ENCODE measurements at regions not wholly inside any gene's neighbourhood (a gene's known extent, or its start where the extent isn't known, plus 50 kb on each side); places are given as distances from the start of the nearest gene placed in this dataset.
"Not testable (repeated sequence)": the region's sequence is repeated elsewhere in the genome, so short reads cannot be mapped to it uniquely, and the experiment has no call there.

GRCh38 chr10:17538941-17539340 lies 78.2 kb downstream of the HACD1 start:
- DNase-seq: no peak

- no peak for DNase-seq
Observed at GRCh38 chr10:17537281-17537680, 79.9 kb downstream of the HACD1 start.

- DNase-seq: no peak
Observed at GRCh38 chr10:17536221-17536620, 81.0 kb downstream of the HACD1 start.

GRCh38 chr10:17533731-17534130 lies 79.3 kb upstream of the ST8SIA6 start:
- DNase-seq: no peak

GRCh38 chr10:17528306-17528862 lies 74.0 kb upstream of the ST8SIA6 start:
- DNase-seq: no peak

- no peak for DNase-seq
Observed at GRCh38 chr10:17527514-17528146, 73.2 kb upstream of the ST8SIA6 start.

GRCh38 chr10:17526571-17526970 lies 72.2 kb upstream of the ST8SIA6 start:
- not testable (repeated sequence) for DNase-seq

- DNase-seq: no peak
Observed at GRCh38 chr10:17523917-17524316, 69.5 kb upstream of the ST8SIA6 start.

- no peak for DNase-seq
Observed at GRCh38 chr10:17523246-17523753, 68.9 kb upstream of the ST8SIA6 start.

GRCh38 chr10:17522269-17522668 lies 67.9 kb upstream of the ST8SIA6 start:
- DNase-seq: not testable (repeated sequence)

- no peak for DNase-seq
Observed at GRCh38 chr10:17519457-17519856, 65.1 kb upstream of the ST8SIA6 start.

- no peak for DNase-seq
Observed at GRCh38 chr10:17518338-17518737, 63.9 kb upstream of the ST8SIA6 start.

GRCh38 chr10:17516376-17516775 lies 62.0 kb upstream of the ST8SIA6 start:
- no peak for DNase-seq

GRCh38 chr10:17512341-17513001 lies 58.1 kb upstream of the ST8SIA6 start:
- DNase-seq: no peak

GRCh38 chr10:17510242-17510908 lies 56.0 kb upstream of the ST8SIA6 start:
- peak; percentile 89 for DNase-seq

GRCh38 chr10:17507538-17507937 lies 53.1 kb upstream of the ST8SIA6 start:
- no peak for DNase-seq

GRCh38 chr10:17506856-17507471 lies 52.6 kb upstream of the ST8SIA6 start:
- DNase-seq: peak; percentile 59

GRCh38 chr10:17506390-17506789 lies 52.0 kb upstream of the ST8SIA6 start:
- DNase-seq: peak; percentile 72

GRCh38 chr10:17504547-17505245 lies 50.3 kb upstream of the ST8SIA6 start:
- no peak for DNase-seq

Data from hematopoietic multipotent progenitor cell treated with erythropoietin and hydrocortisone succinate and interleukin-3 and kit ligand, for 6 days (in vitro differentiated cells).